GM19043 (cell line): ENCODE measurements at regions not wholly inside any gene's neighbourhood (a gene's known extent, or its start where the extent isn't known, plus 50 kb on each side); places are given as distances from the start of the nearest gene placed in this dataset.
"Not testable (repeated sequence)": the region's sequence is repeated elsewhere in the genome, so short reads cannot be mapped to it uniquely, and the experiment has no call there.

Experiments used
- ATAC-seq: cut with Tn5 transposase; IDR thresholded peaks from one replicate; pipeline ENCODE4 v1.9.1; 2021; ENCODE audit warnings: low read depth; ENCODE audit not compliant: unreplicated experiment

DNA sequence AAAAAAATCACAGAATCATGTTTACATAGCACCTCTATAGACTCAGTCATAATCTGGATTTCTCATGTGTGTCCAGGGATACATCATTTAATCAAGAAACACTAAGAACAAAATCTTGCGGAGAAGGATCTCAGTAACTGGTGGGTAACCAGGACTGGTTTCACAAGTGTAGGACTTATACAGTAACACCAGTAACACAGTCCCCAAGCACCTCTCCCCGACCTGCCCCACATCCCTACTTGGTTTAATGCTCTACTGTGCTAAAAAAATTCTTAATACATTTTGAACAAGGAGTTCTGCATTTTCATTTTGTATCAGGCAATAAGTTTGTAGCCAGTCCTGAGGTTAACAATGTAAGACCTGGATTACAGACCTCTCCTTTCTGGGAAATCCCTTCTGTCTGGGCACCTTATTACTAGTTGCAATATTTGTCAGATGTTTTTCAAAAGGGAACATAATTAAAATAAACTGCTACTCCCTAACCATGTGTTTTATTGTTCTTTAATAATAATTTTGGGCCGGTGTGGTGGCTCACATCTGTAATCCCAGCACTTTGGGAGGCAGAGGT is 57.6 kb upstream of the BBX start:
- no peak for ATAC-seq

DNA sequence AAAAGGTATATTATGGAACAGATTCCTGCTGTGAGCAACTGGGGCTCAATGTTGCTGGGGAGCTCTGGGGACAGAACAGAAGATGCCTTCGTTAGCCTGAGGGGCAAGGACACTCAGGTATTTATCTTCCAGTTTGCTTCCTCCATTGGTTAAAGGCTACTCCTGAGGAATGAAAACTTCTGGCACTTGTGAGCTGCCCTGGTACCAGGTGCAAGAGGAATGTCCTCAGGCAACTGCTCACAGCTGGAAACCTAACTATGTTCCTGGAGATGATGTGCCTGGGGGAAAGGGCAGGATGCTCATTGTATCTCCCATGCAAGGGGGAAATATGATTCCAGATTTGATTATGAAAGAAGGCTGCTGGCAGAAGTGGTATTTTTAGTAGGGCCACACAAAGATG is 54.0 kb upstream of the BBX start:
- no peak for ATAC-seq

DNA sequence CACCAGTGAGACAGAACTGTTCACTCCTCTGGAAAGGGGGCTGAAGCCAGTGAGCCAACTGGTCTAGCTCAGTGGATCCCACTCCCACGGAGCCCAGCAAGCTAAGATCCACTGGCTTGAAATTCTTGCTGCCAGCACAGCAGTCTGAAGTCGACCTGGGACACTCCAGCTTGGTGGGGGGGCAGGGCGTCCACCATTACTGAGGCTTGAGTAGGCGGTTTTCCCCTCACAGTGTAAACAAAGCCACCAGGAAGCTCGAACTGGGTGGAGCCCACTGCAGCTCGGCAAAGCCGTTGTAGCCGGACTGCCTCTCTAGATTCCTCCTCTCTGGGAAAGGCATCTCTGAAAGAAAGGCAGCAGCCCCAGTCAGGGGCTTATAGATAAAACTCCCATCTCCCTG is 52.3 kb upstream of the BBX start:
- not testable (repeated sequence) for ATAC-seq
